RPMI8226 (cell line): ENCODE measurements at regions not wholly inside any gene's neighbourhood (a gene's known extent, or its start where the extent isn't known, plus 50 kb on each side); places are given as distances from the start of the nearest gene placed in this dataset.

Experiments used
- DNase-seq: peaks from one replicate; pipeline ENCODE4 v3.0.0-alpha.2; 2015

DNA sequence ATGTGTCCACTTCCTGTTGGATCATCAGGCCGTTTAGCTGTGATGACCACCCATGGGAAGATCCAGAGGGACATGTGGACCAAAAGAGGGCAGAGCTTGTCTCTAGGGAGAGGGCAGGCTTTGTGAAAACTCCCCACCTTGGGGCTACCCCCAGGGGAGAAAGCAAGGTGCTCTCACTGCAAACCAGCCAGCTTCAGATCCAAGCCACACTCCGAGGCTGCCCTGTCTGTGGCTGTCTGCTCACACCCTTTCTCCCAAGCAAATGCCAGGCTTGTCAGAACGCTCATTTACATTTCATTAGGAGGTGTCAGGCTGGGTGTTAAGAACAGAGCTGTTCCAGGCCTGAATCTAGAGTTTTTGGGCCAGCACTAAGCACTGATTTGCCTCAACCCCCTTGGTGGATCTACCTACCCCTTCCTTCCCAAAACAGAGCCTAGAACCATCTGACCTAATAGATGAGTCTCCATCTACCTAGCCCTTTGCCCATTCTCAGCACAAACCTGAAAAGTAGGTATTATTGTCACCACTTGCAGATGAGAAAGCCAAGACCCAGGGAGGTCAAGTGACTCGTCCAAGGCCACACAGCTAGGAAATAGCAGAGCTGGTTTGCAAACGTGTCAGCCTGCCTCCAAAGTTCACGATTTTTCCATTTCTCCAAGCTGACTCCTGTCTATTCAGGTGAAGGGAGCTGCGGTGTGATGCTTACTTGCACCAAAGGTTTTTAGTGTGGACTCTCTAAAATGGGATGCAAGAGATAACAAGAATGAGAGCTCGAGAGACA, 130.9 kb downstream of the EMX2 start:
- DNase-seq: no peak

DNA sequence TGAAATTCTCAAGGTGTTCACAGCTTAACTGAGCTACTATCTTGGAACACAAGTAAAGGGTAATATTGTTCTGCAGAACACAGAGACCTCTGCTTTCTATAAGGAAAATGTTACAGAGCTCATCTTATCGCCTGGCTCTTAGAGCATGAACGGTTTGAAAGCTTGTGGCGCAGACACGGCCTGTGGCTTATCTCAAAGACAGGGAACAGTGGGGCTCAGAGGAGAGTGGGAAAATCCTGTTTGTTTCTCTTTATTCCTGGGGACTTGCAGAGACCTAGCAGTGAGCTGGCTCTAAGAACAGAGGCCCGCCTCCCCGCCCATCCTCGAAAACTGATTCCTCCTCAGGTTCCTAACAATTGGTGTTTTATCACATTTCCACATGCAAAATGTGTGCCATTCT, 131.7 kb downstream of the EMX2 start:
- no peak for DNase-seq

DNA sequence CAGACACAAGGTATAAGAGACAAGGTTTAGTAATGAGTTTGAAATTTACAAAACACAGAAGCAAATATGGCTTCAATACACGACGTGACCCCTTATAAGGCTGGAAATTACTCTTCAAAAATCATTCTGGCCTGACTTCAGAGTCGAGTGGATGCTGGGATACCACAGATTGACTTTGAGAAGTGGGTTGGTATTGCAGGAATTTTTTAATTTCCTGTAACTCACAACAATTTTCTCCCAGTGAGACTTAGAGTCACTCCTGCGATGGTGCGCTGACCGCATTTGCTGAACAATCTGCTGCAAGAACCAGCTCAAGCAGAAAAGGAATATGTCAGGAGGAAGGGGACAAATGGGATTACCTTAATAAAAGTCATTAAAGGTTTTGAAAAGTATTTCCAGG, 132.1 kb downstream of the EMX2 start:
- no peak for DNase-seq

DNA sequence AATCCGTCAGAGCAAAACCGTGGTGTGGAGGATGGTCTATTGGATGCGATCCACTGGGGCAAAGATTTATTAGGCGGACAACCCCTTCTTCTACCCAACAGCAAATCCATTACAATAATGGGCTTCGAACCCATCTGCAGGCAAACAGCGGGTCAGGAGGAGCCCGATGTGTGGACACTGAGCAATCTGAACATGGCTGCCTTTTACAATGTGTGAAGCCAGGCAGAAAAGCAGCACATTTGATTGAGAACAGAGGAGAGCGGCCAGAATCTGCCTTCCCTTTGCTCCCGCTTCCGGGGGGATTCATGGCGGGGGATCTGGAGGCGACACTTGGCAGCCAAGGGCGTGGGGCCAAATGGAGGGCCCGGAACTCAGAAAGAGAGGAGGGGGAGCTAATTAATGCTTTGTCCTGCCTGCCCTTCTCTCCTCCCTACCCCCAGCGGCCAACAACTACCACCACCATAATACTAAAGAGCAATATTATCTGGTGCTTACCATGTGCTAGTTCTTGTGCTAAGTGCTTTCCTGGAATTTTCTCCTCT, 133.0 kb downstream of the EMX2 start:
- no peak for DNase-seq

DNA sequence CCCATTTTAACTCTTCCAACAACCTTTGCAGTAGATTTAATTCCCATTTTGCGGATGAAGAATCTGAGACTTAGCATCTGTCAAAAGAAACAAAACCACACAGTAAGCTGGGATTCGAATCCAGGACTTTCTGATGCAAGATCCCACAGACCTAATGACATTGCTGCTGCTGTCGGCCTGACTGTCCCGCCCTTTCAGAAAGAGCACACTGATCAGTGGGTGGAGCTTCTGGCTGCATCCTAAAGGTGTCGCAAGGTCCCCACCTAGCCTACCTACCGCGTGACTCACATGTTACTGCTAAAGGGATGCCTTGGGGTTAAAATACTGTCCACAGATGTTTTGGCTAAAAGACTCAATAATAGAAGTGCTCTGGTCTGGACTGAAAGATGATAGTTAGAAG, 134.7 kb downstream of the EMX2 start:
- DNase-seq: no peak

DNA sequence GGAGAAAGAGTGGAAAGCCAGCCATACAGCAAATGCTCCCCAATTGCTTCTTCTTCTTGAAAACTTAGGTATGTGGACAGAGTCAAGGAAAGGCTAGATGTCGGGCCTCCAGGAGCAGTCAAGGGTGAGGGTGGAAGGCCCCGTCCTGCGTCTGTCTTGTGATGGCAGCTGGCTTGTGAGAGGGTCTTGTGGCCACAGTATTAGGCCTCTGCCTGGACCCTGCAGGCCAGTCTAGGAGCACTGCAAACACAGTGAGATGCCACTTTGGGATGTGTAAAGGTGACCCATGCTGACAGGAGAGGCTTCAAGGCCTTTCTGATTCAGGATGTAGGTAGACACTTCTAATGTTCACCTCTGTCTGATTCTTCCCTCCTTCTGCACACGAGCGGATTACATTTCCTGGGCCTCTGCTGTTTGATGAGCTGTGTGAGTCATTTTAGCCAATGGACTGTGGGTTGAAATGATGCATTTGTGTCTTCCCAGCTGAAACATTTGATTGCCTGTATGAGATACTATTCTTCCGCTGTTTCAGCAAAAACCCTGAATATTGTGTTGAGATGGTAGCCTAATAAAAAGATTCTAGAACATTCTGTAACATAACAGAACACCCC, 135.4 kb downstream of the EMX2 start:
- no peak for DNase-seq

DNA sequence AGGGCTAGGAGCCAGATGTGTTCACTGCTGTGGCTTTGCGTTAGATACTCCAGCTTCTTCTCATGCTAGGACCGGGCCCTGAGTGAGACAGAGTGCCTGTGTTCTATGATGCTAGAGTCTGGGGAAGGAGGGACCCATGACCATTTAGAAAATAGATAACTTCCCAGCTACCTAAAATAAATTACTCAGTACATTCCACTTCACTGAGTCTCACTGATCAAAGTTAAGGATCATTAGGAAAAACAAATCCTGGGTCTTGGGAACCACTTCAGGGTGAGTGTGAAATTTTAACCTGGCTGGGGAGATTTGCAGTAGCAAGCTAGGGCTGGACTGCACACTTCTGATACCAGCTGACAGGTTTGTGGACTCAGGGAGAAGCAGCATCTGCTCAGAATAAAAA, 138.1 kb downstream of the EMX2 start:
- DNase-seq: no peak

DNA sequence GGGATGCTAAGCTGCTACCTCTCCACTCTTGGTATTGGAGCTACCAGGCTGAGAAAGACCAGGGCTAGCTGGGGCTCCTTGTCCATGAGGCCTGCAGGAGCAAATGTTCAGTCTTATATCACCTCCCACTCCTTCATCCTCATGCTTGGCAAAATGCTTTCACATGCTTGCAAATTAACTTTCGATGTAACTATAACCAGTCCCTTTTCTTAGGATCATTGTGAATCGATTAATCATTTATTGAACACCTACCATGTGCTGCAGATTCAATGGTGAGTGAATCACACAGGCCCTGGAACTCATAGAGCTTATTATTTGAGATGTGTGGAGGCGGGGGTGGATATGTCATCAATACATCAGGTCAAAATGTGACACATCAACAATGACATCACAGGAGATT, 138.6 kb downstream of the EMX2 start:
- DNase-seq: no peak

DNA sequence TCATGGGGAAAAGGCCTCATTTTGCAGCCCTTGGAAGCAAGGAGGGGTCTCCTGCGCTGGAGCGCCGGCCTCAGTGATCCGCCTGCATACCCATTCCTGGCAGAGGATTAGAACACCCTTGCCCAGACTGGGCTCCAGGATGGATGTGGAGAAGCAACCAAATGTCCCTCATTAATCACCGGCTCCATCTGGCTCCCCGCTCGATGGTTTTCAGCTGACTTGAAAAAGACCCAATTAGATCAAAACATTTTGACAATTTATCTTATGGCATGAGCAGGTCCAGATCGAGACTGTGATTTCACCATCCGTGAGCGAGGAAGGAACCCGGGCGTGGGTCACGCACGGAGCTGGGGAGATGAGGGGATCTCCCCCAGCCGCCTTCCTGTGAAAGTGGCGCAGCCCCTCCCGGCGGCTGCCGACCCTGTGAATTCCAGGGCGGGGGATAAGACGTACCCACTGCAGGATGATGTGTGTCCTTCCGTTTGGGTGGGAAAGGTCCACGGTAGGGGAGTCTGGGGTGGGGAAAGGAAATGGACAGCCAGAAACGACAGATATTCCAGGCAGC, 141.6 kb downstream of the EMX2 start:
- no peak for DNase-seq

DNA sequence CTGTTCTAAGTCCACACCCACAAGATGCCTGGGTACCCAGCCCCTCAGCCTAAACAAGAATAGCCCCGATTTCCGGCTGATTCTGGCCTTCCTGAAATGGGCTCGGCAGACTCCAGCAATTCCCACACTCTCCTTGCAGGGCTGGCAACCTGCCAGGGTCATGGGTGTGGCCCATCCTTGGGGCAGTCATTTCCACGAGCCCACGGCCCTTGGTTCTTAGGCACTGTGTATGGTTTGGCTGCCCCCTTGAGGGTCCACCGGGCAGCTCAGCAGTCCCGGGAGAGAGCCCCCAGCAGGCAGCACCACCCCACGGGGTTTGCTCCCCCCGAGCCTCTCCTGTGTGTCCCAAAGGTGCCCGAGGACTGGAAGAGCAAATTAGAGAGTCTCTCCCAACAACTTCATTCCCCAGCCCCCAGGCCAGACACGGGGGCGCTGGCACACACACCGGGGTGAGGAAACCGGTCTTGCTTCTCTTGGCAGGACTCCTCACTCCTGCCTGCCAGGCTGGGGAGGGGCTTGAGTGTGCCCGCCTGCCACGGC, 142.2 kb downstream of the EMX2 start:
- DNase-seq: no peak

DNA sequence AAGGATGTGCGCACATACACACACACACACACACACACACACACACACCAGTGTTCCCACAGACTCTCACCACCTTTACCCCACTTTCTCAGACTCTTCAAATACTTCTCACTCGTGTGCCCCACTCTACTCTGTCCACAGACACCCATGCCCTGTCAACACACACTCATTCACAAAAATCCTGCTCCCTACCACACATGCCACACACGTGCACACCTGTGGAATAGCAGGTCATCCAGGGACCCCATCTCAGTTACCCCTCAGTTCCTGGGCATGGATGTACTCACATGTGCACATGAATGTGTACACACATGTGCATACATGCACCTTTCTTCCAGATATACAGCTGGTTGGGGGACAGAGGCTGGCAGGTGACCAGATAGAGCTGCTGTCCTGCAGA, 142.9 kb downstream of the EMX2 start:
- DNase-seq: no peak

DNA sequence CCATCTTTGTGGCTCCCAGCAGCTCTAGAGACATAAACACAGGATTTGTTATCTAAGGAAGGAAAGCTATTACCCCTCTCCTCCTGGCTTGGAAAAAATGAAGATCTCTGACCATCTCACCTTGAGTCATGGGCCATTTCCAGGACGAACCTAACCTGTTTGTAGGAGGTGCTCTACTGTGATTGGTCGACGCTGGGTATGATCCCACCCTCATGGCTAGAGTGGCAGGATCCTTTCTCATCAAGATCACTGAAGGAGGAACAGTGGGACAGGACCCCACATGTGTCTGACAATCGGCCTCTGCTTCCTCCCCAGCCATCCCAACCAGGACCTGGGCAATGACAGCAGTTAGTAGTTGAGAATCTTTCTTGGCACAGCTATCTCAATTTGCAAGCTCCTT, 144.1 kb downstream of the EMX2 start:
- DNase-seq: no peak

DNA sequence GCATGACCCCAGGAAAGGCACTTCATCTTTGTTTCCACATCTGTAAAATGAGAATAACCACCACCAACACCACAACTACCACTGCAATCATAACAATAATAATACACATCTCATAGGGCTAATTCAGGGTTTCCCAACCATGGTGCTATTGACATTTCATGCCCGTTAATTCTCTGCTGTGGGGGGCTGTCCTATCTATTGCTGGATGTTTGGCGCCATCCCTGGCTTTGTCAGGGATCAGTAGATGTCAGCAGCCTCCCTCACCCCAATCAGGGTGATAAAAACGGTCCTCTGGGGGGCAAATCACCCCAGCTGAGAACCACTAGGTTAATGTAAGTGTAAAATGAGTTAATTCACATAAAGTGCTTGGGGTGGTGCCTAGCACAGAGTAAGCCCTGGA, 145.8 kb downstream of the EMX2 start:
- no peak for DNase-seq

DNA sequence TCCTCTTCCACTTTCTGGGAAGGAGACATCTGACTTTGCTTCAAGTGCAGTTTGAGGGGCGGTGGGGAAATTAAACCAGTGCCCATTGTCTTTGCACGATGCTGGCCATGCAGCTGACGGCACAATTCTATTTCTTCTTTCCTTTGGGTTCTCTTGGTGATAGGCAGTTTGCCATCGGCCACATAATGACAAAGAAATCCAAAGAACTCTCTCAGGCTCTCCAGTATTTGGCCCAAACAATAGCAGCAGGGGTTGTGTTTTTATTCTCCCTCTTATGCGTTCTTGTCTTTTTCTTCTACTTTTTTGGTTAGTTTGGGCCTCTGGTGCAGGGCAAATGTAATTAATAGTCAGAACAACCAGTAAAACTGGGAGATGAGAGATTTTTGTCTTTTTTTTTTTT, 147.0 kb downstream of the EMX2 start:
- no peak for DNase-seq

DNA sequence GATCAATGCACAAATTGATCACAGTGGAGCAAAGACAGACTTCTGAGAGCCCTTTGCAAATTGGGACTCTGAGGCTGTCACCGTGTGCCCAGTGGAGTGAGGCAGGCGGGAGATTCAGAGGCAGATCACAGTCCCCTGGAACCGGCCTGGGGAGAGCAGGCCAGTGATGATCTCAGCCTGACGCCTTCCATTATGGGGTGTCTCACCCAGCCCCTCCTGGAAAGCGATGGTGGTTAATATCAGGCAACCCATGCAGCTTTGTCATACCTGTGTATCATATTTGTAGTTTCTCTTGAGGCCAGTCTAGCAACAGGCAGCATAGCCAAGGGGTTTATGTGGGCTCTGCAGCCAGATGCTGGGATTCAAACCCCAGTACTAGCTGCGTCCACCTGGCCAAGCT, 147.8 kb downstream of the EMX2 start:
- no peak for DNase-seq

DNA sequence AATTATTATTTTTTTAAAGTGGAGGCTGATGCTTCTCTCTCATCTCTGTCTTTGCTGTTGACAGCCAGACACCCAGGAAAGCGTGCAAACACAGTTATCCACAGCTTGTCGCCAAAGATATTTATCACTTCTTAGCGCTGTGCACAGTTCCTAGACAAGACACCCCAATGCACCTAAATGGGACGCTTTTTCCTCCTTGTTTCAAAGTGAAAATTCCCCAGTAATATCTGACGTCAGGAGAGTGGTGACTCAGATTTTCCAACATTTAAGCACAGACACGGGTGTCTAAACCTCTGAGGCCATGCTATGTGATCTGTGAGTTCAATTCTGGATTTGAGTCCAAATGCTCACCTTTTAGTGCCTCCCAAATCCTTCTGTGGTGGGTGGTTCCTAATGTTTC, 151.6 kb downstream of the EMX2 start:
- no peak for DNase-seq

DNA sequence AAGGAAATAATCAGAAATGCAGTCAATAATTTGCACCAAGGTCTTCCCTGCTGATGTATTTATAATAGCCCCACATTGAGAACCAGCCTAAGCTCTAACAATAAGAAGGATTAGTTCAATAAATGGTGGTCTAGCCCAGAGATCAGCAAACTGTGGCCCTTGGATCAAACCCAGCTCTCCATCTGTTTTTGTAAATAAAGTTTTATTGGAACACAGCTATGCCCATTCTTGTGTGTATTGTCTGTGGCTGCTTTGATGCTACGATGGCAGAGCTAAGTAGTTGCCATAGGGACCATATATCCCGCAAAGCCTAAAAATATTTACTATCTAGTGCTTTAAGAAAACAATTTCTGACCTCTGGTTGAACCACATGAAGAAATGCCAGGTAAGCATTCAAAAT, 154.9 kb downstream of the EMX2 start:
- DNase-seq: no peak

DNA sequence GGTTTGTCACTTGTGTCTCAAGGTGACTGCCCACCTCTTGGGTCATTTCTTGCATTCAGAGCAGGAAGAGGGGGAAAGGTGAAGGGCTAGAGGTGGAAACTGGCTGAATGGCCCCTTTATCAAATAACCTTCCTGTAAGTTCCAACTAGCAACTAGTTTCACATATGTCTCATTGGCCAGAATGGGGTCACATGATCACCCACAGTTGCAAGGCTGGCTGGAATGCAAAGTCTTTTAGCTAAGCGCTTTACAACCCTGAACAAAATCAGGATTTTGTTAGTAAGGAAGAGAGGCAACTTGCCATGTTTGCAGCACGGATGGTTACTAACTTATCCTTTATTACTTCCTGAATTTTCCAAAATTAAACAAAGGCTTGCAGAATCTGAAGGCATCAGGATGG, 156.3 kb downstream of the EMX2 start:
- DNase-seq: no peak

DNA sequence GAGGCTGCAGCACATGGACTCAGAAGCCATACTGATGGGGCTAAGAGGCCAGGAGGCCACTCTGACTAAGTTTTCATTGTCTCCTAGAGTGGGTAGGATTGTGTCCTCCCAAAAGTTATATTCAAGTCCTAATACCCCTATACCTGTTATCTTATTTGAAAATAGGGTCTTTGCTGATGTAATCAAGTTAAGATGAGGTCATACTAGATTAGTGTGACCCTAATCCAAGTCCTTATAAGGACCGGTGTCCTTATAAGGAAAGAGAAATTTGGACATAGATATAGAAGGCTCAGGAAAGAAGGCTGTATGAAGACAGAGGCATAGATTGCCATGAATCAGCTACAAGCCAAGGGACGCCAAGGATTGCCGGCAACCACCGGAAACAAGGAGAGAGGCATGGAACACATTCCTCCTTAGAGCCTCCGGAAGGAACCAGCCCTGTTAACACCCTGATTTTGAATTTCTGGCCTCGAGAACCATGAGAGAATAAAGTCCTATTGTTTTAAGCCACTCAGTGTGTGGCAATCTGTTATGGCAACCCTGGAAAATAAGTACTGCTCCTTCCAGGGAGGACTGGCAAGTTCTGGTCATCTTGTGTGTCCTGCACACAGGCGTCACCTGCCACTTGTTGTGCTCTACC, 157.0 kb downstream of the EMX2 start:
- no peak for DNase-seq

DNA sequence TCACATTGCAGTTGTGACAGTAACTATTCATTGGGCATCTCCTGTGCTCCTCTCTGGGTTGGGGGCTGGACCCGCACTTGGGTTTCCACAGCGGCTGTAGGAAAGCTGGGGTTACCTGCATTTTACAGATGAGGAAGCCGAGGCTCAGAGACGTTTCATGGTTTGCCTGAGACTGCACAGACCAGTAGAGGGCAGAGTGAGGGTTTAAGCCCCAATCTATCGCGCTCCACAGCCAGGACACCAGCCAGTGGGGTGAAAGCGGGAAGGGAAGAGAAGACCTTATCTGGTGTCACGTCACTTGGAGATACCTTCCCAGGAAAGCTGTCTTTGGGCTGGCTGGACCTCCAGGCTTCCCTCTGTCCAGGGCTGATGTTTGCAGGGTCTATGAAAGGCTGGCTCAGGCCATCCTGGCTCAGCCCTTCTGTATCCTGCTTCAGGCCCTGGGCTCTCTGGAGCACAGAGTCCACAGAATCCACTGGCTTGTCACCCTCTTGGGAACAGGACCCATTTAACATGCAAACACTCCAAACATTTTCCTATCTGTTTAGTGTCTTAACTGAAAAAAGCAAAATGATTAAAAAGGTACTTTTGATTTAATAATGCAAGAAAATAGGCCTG, 167.7 kb downstream of the EMX2 start:
- peak; percentile 25 for DNase-seq

DNA sequence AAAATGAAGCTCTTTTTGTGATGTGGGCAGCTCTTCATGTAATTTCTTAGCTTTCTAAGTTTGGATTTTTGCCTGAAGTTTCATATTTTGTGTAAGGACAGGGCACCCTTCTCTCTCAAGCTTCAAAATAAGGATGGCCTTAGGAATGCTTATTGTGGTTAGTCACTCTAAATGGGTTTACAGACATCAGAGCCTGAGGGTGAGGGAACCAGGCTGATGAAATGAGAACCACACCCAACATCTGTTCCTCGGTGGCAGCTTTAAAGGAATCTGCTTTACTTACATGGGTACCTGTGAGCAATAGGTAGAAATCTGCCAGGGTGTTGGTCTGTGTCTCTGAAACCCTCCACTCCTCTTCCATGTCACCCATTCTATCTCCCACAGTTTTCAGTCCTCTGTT, 174.3 kb downstream of the EMX2 start:
- DNase-seq: no peak

DNA sequence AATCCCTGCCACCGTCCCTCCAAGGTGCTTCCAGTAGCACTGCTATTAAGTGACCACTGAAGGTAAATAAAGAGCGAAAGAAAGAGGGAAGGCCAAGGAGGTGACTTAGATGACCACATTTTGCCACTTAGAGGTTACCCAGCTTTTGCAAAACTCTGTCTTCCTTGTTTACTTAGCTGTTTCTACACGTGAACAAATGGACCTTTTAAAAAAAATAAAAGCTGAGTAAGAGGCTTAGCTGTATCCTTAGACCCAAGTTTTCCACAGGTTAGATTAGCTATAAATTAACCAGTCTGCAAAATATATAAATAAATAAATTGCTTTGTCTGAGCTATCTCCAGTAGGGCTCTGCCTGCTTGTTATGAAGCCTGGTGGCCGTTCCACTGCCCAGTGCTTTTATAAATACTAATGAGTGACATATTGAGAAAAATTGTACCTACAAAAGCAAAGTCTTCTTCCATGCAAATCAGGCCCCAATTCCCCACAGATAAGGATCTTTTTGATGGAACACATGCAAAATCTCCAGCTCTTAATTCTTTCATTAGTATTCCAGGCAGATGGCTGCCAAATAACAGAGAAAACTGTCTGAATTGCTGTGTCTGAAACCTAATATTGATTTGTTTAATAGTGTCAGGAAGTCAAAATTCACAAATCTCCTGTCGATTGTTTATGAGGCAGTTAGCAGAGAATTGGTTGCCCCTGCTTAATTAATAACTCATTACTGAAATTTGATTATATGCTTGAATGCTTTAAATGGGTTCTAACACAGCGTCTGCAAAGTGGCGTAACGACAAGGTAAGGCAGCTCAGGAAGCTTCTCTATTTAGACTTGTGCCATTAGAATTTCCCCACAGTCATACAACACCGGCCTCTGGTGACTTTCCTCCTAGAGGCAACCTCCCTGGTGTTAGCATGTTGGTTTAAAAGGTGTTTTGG, 176.7 kb downstream of the EMX2 start:
- DNase-seq: no peak
